Activated CD4-positive, alpha-beta T cell treated with anti-CD3 and anti-CD28 coated beads for 48 hours (primary cell): ENCODE measurements at regions not wholly inside any gene's neighbourhood (a gene's known extent, or its start where the extent isn't known, plus 50 kb on each side); places are given as distances from the start of the nearest gene placed in this dataset.
"Not testable (repeated sequence)": the region's sequence is repeated elsewhere in the genome, so short reads cannot be mapped to it uniquely, and the experiment has no call there.

ENCODE experiments used
- DNase-seq: peaks from one replicate; pipeline ENCODE4 v3.0.0-alpha.2; 2020

- no peak for DNase-seq
These were observed 72.5 kb downstream of the LHX2 start for GRCh38 chr9:124084087-124084486.

GRCh38 chr9:124087226-124087625 is 75.7 kb downstream of the LHX2 start:
- DNase-seq = no peak

- no peak for DNase-seq
These were observed 76.9 kb downstream of the LHX2 start for GRCh38 chr9:124088476-124088837.

- DNase-seq = not testable (repeated sequence)
These were observed 78.3 kb downstream of the LHX2 start for GRCh38 chr9:124089631-124090488.

- no peak for DNase-seq
These were observed 86.8 kb downstream of the LHX2 start for GRCh38 chr9:124098141-124098905.

DNA sequence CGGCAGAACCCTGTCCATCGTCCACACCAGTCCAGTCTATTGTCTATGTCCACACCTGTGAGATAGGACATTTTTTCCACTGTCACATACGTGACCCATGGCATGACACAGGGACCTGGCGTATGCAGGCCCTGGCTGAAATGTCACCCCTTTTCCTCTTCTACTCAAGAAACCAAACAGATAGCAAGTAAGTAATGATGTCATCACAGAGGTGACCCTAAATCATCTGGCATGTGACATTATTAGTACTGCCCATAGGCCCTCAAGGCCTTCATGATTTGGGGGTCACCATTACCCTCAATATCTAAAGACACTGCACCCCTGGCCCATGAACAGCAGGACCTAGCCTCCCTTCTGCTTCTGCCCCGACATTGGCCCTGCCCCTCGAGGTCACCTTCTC is 88.3 kb downstream of the LHX2 start:
- no peak for DNase-seq

DNA sequence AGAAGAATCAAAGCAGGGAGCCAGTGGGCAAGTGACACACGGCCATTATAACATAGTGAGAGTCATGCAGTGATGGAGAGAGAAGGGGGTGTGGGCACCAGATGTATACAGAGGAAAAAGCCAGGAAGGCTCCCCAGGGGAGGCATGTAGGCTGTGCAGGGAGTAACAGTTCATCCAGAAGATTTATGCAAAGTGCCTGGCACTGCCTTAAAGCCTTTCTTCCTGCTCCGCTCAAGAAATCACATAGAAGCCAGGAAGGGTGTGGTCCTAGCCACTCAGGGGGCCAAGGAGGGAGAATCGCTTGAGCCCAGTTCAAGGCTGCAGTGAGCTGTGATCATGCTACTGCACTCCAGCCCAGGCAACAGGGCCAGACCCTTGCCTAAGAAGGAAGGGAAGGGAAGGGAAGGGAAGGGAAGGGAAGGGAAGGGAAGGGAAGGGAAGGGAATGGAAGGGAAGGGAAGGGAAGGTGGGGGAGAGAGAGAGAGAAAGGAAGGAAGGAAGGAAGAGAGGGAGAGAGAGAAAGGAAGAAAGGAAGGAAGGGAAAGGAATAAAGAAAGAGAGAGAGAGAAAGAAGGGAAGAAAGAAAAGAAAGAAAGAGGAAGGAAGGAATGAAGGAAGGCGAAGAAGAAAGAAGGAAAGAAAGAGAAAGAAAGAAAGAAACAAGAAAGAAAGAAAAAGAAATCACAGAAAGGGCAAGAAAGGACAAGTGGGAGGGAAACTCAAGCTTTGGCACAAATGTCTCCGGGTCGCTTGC is 89.8 kb downstream of the LHX2 start:
- no peak for DNase-seq

- DNase-seq = no peak
These were observed 90.4 kb downstream of the LHX2 start for GRCh38 chr9:124101969-124102345.

GRCh38 chr9:124102363-124102762 is 90.8 kb downstream of the LHX2 start:
- no peak for DNase-seq

DNA sequence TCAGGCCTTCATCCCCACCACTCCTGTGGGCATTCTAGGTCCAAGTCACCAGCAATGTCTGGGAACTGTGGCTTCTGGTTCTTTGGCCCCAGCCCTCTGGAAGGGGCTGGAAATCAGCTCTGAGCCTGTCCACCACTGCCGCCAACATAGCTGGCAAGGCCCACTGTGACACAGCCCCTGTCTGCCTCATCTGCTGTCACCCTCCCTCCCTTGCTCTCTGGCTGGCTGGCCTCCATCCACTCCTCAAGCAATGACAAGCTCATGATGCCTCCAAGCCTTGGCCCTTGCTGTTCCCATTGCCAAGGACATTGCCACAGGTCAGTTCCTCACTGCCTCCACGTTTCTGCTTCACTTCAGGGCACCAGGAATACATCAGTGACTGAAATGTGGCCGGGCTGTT is 93.7 kb downstream of the LHX2 start:
- no peak for DNase-seq

DNA sequence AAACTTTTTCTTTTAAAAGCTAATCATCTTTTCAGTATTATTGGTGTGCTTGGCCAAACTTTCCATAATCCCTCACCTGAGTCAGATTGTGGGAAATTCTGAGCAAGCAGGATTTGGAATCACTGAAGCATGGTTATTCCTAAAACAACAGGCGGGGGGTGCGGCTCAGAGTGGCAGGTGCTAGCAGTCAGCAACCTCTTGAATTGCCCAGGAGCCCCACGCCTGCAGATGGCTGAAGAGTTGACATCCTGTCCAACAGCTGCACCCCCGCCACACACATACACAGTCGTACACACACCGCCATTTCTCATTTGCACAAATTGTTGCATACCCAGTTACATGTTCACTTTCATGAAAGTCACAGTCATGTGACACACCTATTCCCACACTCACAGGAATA is 96.6 kb downstream of the LHX2 start:
- DNase-seq = no peak

- peak; percentile 63 for DNase-seq
These were observed 98.8 kb downstream of the LHX2 start for GRCh38 chr9:124110307-124110915.

- no peak for DNase-seq
These were observed 105.3 kb downstream of the LHX2 start for GRCh38 chr9:124116683-124117363.

GRCh38 chr9:124118894-124119293 is 107.3 kb downstream of the LHX2 start:
- DNase-seq = no peak

GRCh38 chr9:124120272-124120671 is 108.7 kb downstream of the LHX2 start:
- no peak for DNase-seq

- no peak for DNase-seq
These were observed 110.2 kb downstream of the LHX2 start for GRCh38 chr9:124121725-124122124.

GRCh38 chr9:124122321-124122720 is 110.8 kb downstream of the LHX2 start:
- DNase-seq = no peak

DNA sequence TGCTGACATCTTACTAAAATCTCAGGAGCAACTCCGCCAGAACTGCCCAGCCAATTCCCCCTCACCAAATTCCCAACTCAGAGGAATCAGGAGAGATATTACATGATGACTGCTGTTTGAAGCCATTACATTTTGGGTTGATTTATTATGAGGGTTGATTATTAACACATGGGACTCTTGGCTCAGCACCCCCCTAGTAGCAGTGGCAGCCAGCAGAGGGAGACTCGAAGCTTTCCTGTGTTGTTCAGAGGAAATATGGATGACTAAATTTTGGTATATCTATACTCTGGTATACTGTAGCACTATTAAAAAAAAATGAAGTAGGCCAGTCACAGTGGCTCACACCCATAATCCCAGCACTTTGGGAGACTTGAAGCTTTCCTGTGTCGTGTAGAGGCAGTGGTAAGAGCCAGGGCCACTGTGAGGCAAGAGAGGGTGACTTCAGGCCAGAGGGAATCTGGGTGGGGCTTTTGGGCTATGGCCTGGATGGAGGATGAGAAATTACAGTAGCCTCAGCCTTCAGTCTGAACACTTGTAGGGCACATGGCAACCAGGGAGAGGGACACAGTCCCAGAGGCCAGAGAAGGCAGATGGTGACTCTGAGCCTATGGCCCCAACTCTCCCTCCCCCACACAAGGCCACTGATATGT is 111.4 kb downstream of the LHX2 start:
- DNase-seq = peak; percentile 20

DNA sequence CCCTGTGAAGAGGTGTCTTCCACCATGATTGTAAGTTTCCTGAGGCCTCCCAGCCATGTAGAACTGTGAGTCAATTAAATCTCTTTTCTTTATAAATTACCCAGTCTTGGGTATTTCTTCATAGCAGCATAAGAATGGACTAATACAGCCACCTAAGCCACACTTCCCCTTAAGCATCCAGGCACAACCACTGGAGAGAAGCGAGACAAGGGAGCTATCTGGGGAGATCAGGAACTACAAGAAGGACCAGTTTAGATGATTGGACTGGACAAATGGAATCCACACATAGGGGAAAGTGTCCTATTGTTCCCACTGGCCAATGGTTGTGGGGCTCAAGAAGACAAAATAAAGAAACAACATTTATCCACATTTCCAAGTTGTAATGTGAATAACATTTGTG is 112.1 kb downstream of the LHX2 start:
- DNase-seq = not testable (repeated sequence)

DNA sequence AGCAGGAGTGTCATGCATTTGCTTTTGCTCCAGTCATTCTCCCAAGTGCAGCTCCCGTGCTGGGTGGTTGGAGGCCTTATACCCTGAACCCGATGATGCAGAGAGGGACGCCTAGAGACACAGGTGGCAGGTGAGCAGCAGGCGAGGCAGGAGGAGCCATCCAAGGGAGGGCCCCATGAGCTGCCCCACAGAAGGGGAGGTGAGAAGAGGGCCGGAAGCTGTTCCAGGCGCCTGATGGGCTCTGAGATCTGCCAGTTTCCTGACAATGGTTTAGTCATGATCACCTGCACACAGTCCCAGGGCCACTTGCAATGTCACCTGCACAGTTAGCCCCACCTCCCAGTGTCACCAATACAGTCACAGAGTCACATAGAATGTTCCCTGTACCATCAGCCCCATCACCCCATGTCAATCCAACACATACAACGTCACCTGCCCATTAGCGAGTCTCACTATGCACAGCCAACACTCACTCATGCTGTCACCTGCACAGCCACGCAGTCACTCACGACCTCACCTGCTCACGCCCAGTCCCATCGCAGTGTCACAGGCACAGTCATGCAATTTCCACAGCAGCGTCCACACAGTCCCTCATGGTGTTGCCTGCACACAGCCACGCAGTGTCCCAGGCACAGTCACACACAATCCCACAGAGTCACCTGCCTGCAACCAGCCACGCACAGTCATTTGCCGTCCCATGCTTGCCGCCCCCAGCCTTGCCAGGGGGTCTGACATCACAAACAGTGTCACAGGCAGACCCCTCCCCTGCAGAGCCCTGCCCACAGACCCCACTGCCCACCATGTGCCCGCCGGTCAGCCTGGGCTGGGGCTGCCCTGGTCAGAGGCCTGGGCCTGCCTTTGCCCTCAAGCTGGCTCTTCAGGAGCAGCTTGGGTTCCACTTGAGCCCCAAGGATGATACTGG is 113.4 kb downstream of the LHX2 start:
- no peak for DNase-seq

GRCh38 chr9:124125651-124125977 is 114.0 kb downstream of the LHX2 start:
- DNase-seq = no peak
